Trophoblast cell (in vitro differentiated cells and primary cell): ENCODE measurements at regions not wholly inside any gene's neighbourhood (a gene's known extent, or its start where the extent isn't known, plus 50 kb on each side); places are given as distances from the start of the nearest gene placed in this dataset.

Experiments used
- DNase-seq, 2 donors: peaks; one replicate each; pipeline ENCODE4 v3.0.0-alpha.2; 2016
- H2AFZ ChIP-seq: 2 replicates; pipeline ENCODE4 v1.6.1; 2013; ENCODE audit warnings: low read length, moderate library complexity, mild to moderate bottlenecking; ENCODE audit not compliant: insufficient read depth, poor library complexity
- H2AK5ac ChIP-seq: 2 replicates; pipeline ENCODE4 v1.6.1; 2013; ENCODE audit warnings: mild to moderate bottlenecking, low read length
- H2BK120ac ChIP-seq: 2 replicates; pipeline ENCODE4 v1.6.1; 2013; ENCODE audit warnings: low read length, mild to moderate bottlenecking, moderate library complexity; ENCODE audit not compliant: insufficient read depth, poor library complexity
- H2BK12ac ChIP-seq: 2 replicates; pipeline ENCODE4 v1.6.1; 2013; ENCODE audit warnings: mild to moderate bottlenecking, low read length, moderate library complexity
- H2BK5ac ChIP-seq: 2 replicates; pipeline ENCODE4 v1.6.1; 2013; ENCODE audit warnings: low read length, low read depth, moderate library complexity, mild to moderate bottlenecking; ENCODE audit not compliant: poor library complexity
- H3K14ac ChIP-seq: 2 replicates; pipeline ENCODE4 v1.6.1; 2013; ENCODE audit warnings: mild to moderate bottlenecking, low read length
- H3K18ac ChIP-seq: 2 replicates; pipeline ENCODE4 v1.6.1; 2013; ENCODE audit warnings: mild to moderate bottlenecking, low read length
- H3K23ac ChIP-seq: 2 replicates; pipeline ENCODE4 v1.6.1; 2013; ENCODE audit warnings: low read length
- H3K27ac ChIP-seq: 2 replicates; pipeline ENCODE4 v1.5.1; 2013; ENCODE audit warnings: low read depth, mild to moderate bottlenecking, inconsistent platforms, low read length, moderate library complexity
- H3K27me3 ChIP-seq: 2 replicates; pipeline ENCODE4 v1.6.1; 2013; ENCODE audit warnings: inconsistent platforms, mild to moderate bottlenecking, low read length, moderate library complexity; ENCODE audit not compliant: insufficient read depth
- H3K36me3 ChIP-seq, 2 experiments: 1 replicate in 1 of 2; 2 replicates in 1 of 2; pipeline ENCODE4 v1.6.1; 2013; ENCODE audit warnings: low read length in 2 of 2, mild to moderate bottlenecking in 2 of 2, moderate library complexity in 1 of 2; ENCODE audit not compliant: insufficient read depth in 2 of 2, control insufficient read depth in 1 of 2
- H3K4ac ChIP-seq: 2 replicates; pipeline ENCODE4 v1.6.1; 2013; ENCODE audit warnings: low read depth, mild to moderate bottlenecking, low read length, moderate library complexity
- H3K4me1 ChIP-seq, 2 experiments: 1 replicate in 1 of 2; 2 replicates in 1 of 2; pipeline ENCODE4 v1.6.1; 2013; ENCODE audit warnings: low read length in 2 of 2, mild to moderate bottlenecking in 2 of 2, moderate library complexity in 1 of 2; ENCODE audit not compliant: insufficient read depth in 2 of 2, control insufficient read depth in 1 of 2
- H3K4me2 ChIP-seq: 2 replicates; pipeline ENCODE4 v1.6.1; 2013; ENCODE audit warnings: inconsistent platforms, mild to moderate bottlenecking, low read length, moderate library complexity
- H3K4me3 ChIP-seq: 2 replicates; pipeline ENCODE4 v1.5.1; 2013; ENCODE audit warnings: mild to moderate bottlenecking, low read depth, low read length, inconsistent platforms
- H3K79me1 ChIP-seq: one replicate; pipeline ENCODE4 v1.6.1; 2013; ENCODE audit warnings: low read length
- H3K79me2 ChIP-seq: 2 replicates; pipeline ENCODE4 v1.6.1; 2013; ENCODE audit warnings: low read length, mild to moderate bottlenecking; ENCODE audit not compliant: control insufficient read depth, insufficient read depth, poor library complexity
- H3K9ac ChIP-seq: 2 replicates; pipeline ENCODE4 v1.6.1; 2013; ENCODE audit warnings: mild to moderate bottlenecking, low read length
- H3K9me3 ChIP-seq: 2 replicates; pipeline ENCODE4 v1.6.1; 2013; ENCODE audit warnings: low read depth, mild to moderate bottlenecking, control low read depth, inconsistent platforms, low read length; ENCODE audit not compliant: insufficient read depth
- H4K12ac ChIP-seq: 2 replicates; pipeline ENCODE4 v1.6.1; 2013; ENCODE audit warnings: low read depth, mild to moderate bottlenecking, low read length, moderate library complexity
- H4K8ac ChIP-seq: 2 replicates; pipeline ENCODE4 v1.6.1; 2013; ENCODE audit warnings: low read depth, mild to moderate bottlenecking, low read length, moderate library complexity
- H4K91ac ChIP-seq: one replicate; pipeline ENCODE4 v1.6.1; 2013; ENCODE audit warnings: low read depth, mild to moderate bottlenecking, low read length, moderate library complexity
- WGBS: extraction: QIAGEN DNeasy Blood & Tissue Kit; methylation state at CpG from one replicate; pipeline ENCODE4 v1.1.7; 2013; ENCODE audit warnings: missing lambda C conversion rate; ENCODE audit not compliant: insufficient read length, insufficient coverage; ENCODE audit errors: extremely low coverage; 5-methylcytosine and 5-hydroxymethylcytosine counted together

DNA sequence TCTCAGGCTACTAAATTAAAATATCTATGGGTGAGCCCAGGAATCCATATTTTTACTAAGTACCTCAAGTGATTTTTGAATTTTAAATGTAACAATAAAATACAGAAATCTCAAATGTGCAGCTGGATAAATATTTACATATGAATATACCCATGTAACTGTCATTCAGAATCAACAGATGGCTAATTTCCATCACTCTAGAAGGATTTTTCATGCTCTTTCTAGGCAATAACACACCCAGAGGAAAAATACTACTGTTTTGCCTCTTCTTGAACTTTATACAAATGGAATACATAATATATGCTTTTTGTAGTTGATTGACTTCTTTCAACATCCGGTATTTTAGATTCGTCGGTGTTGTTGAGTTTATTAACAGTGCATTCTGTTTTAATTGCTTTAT, 601.3 kb upstream of the NECTIN3 start:
- Histone ChIP-seq H3K4me3 (no peak overlapping the region), H2BK120ac (no peak overlapping the region), H3K4me1 (peaks cover 0 to 2% of the 10 kb centered on the region in 2 experiments), H3K79me1 (no peaks in the 10 kb centered on the region), H2BK12ac (no peak overlapping the region), H3K36me3 (no peaks in the 10 kb centered on the region), H3K4ac (no peak overlapping the region), H2BK5ac (no peak overlapping the region), H4K12ac (no peak overlapping the region), H3K23ac (no peak overlapping the region), H3K27ac (no peak overlapping the region), H3K27me3 (no peaks in the 10 kb centered on the region), H2AK5ac (no peak overlapping the region), H3K9me3 (no peaks in the 10 kb centered on the region), H3K9ac (no peak overlapping the region), H4K8ac (no peak overlapping the region), H3K79me2 (no peaks in the 10 kb centered on the region), H4K91ac (no peak overlapping the region), H3K18ac (no peak overlapping the region), H3K4me2 (no peak overlapping the region), H3K14ac (no peak overlapping the region), H2AFZ (no peak overlapping the region)
- no CpG with 5 or more reads among the region's 3 CpGs for WGBS
- no peak for DNase-seq

DNA sequence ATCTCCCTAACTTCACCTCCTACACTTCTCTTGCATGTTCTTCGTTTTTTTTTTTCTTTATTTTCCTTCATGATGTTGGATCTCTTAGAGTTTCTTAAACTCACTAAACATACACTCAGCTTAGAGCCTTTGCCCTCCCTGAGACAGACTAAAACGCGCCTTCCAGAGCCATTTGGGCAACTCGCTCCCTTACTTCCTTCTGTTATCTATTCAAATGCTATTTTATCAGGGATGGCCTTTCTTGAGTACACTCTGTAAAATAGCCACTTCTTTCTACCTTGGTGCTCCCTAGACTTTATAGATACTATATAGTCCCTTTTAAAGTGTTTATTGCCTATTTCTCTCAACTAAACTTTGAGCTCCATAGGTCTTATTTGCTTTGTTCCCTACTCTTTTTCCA, 598.2 kb upstream of the NECTIN3 start:
- no CpG with 5 or more reads among the region's 4 CpGs for WGBS
- Histone ChIP-seq H2AFZ (no peak overlapping the region), H3K4ac (no peak overlapping the region), H3K4me3 (no peak overlapping the region), H2BK120ac (no peak overlapping the region), H3K27me3 (no peaks in the 10 kb centered on the region), H4K12ac (no peak overlapping the region), H3K14ac (no peak overlapping the region), H3K79me2 (no peaks in the 10 kb centered on the region), H3K27ac (no peak overlapping the region), H4K91ac (no peak overlapping the region), H3K79me1 (no peaks in the 10 kb centered on the region), H2BK5ac (no peak overlapping the region), H3K23ac (no peak overlapping the region), H3K36me3 (no peaks in the 10 kb centered on the region), H3K4me2 (no peak overlapping the region), H3K4me1 (no peaks in the 10 kb centered on the region), H3K9ac (no peak overlapping the region), H4K8ac (no peak overlapping the region), H2BK12ac (no peak overlapping the region), H3K9me3 (no peaks in the 10 kb centered on the region), H2AK5ac (no peak overlapping the region), H3K18ac (no peak overlapping the region)
- DNase-seq = no peak

GRCh38 chr3:110474397-110474796, 597.2 kb upstream of the NECTIN3 start:
- Histone ChIP-seq H3K27me3 (no peaks in the 10 kb centered on the region), H4K8ac (no peak overlapping the region), H2AK5ac (no peak overlapping the region), H4K12ac (no peak overlapping the region), H2BK120ac (no peak overlapping the region), H3K4me1 (no peaks in the 10 kb centered on the region), H3K27ac (no peak overlapping the region), H3K9ac (no peak overlapping the region), H3K79me2 (no peaks in the 10 kb centered on the region), H3K4me3 (no peak overlapping the region), H2AFZ (no peak overlapping the region), H2BK12ac (no peak overlapping the region), H2BK5ac (no peak overlapping the region), H3K4me2 (no peak overlapping the region), H3K14ac (no peak overlapping the region), H3K23ac (no peak overlapping the region), H3K79me1 (no peaks in the 10 kb centered on the region), H3K9me3 (no peaks in the 10 kb centered on the region), H4K91ac (no peak overlapping the region), H3K18ac (no peak overlapping the region), H3K36me3 (no peaks in the 10 kb centered on the region), H3K4ac (no peak overlapping the region)
- whole genome bisulfite sequencing = no CpG with 5 or more reads among the region's 2 CpGs
- DNase-seq = no peak

DNA sequence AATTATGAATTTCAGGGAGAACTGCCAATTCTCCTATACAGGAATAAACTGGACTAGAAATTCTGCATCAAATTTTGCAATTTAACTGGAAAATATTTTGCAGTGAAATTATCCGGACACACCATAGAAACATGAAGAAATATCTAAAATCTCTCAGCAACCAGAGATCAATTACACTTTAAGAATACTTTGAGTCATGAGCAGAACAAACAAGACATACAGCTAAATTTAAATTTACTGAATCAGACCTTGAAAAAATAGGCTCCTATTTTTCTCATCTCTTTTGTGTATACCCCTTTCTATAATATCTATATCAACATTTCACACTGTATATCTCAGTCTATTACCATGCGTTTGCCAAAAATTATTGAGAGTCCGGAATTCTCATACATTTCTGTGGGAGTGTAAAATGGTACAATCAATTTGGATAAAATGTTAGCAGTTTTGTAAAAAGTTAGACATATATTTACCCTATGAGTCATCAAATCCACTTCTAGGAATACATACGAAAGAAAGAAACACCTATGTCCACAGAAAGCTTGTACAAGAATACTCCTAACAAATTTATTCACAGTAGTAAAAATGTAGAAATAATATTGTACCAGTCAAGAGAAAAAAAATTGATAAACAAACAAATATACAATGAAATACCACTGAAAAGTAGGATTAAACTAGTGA, 593.1 kb upstream of the NECTIN3 start:
- no peak overlapping the region for H2BK120ac ChIP-seq

More for the DNA sequence above, 593.1 kb upstream of the NECTIN3 start:
- Histone ChIP-seq H4K8ac (no peak overlapping the region), H3K4me1 (no peaks in the 10 kb centered on the region), H3K14ac (no peak overlapping the region), H3K4me2 (no peak overlapping the region), H4K91ac (no peak overlapping the region), H2AK5ac (no peak overlapping the region), H3K4ac (no peak overlapping the region), H2BK12ac (no peak overlapping the region), H2AFZ (no peak overlapping the region), H3K4me3 (no peak overlapping the region), H3K9ac (no peak overlapping the region), H3K27me3 (no peaks in the 10 kb centered on the region), H4K12ac (no peak overlapping the region), H2BK5ac (no peak overlapping the region), H3K23ac (no peak overlapping the region), H3K79me1 (no peaks in the 10 kb centered on the region), H3K36me3 (no peaks in the 10 kb centered on the region), H3K9me3 (no peaks in the 10 kb centered on the region), H3K79me2 (no peaks in the 10 kb centered on the region), H3K27ac (no peak overlapping the region), H3K18ac (no peak overlapping the region)
- no CpG with 5 or more reads among the region's 4 CpGs for WGBS
- no peak for DNase-seq
